GM10248 (cell line): ENCODE measurements at regions not wholly inside any gene's neighbourhood (a gene's known extent, or its start where the extent isn't known, plus 50 kb on each side); places are given as distances from the start of the nearest gene placed in this dataset.
"Not testable (repeated sequence)": the region's sequence is repeated elsewhere in the genome, so short reads cannot be mapped to it uniquely, and the experiment has no call there.

Experiments used
- CTCF ChIA-PET: fragments of 300-600 bp; sonication (Branson Sonifier 250); formaldehyde crosslinking; extraction: SDS; loops from one replicate; lab custom pipeline; 2021; ENCODE audit warnings: antibody characterized with exemption; lab: Yijun Ruan, JAX
- POLR2A ChIA-PET: fragments of 350-650 bp; sonication (Branson Sonifier 250); formaldehyde crosslinking; extraction: SDS; loops from one replicate; lab custom pipeline; 2020; ENCODE audit warnings: antibody characterized with exemption; lab: Yijun Ruan, JAX
- DNase-seq: peaks from one replicate; pipeline ENCODE4 v3.0.0; 2012; ENCODE audit errors: extremely low spot score
- CTCF ChIP-seq: IDR thresholded peaks from 2 replicates; pipeline ENCODE4 v1.5.1; 2012; ENCODE audit warnings: mild to moderate bottlenecking, low read depth; ENCODE audit errors: extremely low read depth, missing control alignments, control extremely low read depth

- CTCF ChIA-PET: no interaction called here
- TF ChIP-seq CTCF: no peak
- no peak for DNase-seq
- POLR2A ChIA-PET: no interaction called here
Measured at GRCh38 chr4:85018983-85019382, 52.5 kb upstream of the WDFY3 start.

GRCh38 chr4:85019411-85019810 lies 52.9 kb upstream of the WDFY3 start:
- TF ChIP-seq CTCF: no peak
- DNase-seq: no peak
- ChIA-PET POLR2A (no interaction called here), CTCF (no interaction called here)

GRCh38 chr4:85024671-85025070 lies 58.2 kb upstream of the WDFY3 start:
- POLR2A ChIA-PET: no interaction called here
- CTCF ChIA-PET: no interaction called here
- no peak for DNase-seq
- TF ChIP-seq CTCF: no peak

- no peak for TF ChIP-seq CTCF
- ChIA-PET POLR2A (no interaction called here), CTCF (interaction anchor here (1.3 kb wide), 1 partner anchor 11 kb away, joined by 3 read pairs; no protein-coding TSS in a partner anchor)
- DNase-seq: no peak
Measured at GRCh38 chr4:85028910-85029309, 62.4 kb upstream of the WDFY3 start.

GRCh38 chr4:85029453-85029852 lies 63.0 kb upstream of the WDFY3 start:
- POLR2A ChIA-PET: no interaction called here
- DNase-seq: no peak
- CTCF ChIA-PET: interaction anchor here (1.3 kb wide), 1 partner anchor 11 kb away, joined by 3 read pairs; no protein-coding TSS in a partner anchor
- TF ChIP-seq CTCF: no peak

- DNase-seq: no peak
- ChIA-PET CTCF (no interaction called here), POLR2A (no interaction called here)
- TF ChIP-seq CTCF: no peak
Measured at GRCh38 chr4:85030156-85030555, 63.7 kb upstream of the WDFY3 start.

GRCh38 chr4:85033838-85034237 lies 67.3 kb upstream of the WDFY3 start:
- DNase-seq, CTCF ChIA-PET, POLR2A ChIA-PET: not testable (repeated sequence)
